GM12872 (cell line): ENCODE measurements at regions not wholly inside any gene's neighbourhood (a gene's known extent, or its start where the extent isn't known, plus 50 kb on each side); places are given as distances from the start of the nearest gene placed in this dataset.

Source experiments
- TF ChIP-seq, protein P1 (sequence below): IDR thresholded peaks from 3 replicates; pipeline ENCODE4 v1.5.1; 2011; ENCODE audit warnings: low read depth, mild to moderate bottlenecking, low read length, moderate library complexity; ENCODE audit not compliant: insufficient read depth

DNA sequence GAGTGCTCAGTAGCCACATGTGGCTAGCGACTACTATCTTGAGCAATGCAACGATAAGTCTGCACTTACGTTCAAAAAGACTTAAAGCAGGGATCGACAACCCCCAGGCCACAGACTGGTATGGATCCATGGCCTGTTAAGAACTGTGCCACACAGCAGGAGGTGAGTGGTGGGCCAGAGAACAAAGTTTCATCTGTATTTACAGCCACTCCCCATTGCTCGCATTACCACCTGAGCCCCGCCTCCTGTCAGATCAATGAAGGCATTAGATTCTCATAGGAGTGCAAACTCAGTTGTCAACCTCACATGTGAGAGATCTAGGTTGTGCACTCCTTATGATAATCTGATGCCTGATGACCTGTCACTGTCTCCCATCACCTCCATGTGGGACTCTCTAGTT is 103.6 kb upstream of the ZRANB2 start:
- TF ChIP-seq, protein P1, sequence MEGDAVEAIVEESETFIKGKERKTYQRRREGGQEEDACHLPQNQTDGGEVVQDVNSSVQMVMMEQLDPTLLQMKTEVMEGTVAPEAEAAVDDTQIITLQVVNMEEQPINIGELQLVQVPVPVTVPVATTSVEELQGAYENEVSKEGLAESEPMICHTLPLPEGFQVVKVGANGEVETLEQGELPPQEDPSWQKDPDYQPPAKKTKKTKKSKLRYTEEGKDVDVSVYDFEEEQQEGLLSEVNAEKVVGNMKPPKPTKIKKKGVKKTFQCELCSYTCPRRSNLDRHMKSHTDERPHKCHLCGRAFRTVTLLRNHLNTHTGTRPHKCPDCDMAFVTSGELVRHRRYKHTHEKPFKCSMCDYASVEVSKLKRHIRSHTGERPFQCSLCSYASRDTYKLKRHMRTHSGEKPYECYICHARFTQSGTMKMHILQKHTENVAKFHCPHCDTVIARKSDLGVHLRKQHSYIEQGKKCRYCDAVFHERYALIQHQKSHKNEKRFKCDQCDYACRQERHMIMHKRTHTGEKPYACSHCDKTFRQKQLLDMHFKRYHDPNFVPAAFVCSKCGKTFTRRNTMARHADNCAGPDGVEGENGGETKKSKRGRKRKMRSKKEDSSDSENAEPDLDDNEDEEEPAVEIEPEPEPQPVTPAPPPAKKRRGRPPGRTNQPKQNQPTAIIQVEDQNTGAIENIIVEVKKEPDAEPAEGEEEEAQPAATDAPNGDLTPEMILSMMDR = no peak

DNA sequence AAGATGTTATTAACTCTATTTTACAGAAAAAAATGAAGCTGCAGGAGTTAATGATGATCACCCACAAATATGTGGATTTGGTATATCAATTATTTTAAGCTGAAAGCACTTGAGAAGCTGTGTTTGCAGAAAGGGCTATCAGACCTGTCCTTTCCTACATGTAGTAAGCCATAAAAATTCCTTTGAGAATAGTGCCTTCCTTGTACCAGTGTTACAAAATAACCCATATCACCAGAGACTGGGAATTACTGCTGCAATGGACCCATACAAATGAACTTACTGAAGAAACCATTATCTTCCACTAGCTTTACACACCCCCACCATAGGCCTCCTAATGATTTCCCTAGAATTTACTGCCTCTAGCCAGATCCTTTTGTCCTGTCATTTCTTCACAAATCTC is 99.2 kb upstream of the ZRANB2 start:
- TF ChIP-seq, protein P1 = no peak

DNA sequence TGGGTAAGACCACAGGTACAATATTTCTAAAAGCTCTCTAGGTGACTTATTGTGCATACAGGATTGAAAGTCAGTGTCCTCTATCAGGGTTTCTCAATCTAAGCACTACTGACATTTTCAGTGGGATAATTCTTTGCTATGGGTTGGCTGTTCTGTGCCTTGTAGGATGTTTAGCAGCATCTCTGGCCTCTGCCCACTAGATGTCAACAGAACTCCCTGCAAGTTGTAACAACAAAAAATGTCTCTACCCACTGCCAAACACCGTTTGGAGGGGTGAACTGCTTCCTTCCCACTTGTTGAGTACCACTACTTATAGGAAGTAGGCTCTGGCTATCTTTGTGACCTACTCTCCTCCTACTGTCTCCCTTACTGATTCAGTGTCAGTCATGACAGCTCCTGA is 90.1 kb upstream of the ZRANB2 start:
- TF ChIP-seq, protein P1 = no peak

DNA sequence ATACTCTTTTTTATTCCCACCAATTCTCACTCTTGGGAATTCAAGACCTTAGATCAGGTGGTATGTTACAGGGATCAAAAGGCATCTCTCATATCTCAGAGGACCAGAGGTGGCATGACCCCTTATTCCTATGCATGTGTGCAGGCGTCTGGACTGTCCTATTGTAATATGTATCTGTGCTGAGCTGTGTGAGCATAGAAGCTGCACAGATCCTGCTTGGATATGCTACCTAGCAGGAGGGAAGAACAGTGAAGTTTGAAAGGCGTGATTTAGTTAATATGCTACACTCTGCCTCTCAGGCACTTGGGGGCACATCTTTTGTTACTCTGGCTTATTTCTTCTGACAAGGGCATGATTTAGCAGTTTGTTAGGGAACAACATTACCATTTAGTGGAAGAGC is 86.7 kb upstream of the ZRANB2 start:
- TF ChIP-seq, protein P1 = no peak

DNA sequence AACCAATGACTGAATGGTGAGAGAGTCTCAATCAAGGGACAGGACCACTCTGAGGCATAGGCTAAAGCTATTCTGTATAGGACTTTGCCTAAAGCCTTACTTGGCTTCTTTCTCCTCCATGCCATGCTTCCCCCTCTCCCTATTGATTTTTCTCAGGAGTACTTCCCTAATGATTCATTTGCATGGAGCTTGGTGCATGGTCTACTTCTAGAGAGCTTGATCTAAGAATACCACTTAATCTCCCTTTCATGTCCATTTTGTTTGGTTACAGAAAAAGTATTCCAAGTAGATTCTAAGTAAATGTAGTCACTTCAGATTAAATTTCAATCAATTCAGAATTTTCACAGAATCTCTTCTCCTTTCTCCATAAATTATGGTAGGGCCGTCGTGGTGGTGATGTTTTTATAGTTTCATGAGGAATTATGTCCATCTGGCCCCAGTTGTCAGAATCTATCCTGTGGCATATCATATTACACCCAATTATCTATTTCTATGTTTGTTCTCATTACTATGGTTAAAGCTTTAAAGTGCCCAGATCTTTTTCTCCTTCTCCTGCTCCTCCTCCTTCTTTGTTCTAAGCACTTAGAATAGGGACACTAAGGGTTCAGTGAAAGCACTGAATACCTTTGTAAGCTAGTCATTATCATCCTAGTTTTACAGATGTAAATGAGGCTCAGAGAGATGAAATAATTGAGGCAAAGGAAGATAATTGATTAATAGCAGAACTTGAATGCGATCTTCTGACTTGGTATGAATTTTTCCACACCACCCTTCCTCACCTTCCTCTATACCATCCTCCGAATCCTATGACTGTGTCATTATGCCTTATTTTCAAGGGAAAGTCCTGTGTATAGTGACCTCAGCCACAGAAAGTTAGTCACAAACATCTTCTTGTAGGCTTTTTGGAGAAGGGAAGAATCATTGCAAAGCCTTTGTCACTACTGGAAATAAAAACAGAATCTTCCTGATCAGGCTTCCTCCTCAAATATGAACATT is 85.6 kb upstream of the ZRANB2 start:
- TF ChIP-seq, protein P1 = no peak

DNA sequence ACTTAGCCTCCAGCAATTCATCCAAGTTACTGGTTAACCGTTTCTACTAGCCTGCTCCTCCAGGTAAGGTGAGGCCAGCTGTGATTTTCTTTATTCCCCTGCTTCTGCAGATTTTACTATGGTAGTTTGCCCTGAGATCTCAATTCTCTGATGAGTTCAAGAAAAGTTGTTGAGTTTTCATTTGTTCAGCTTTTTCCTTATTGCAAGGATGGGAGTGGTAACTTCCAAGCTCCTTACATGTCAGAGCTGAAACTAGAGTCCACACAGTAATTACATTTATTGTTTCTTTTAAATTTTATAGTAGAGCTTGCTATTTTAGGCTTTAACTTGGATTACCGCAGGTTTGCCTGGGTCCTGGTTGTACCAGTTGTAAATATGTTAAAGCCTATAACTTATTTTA is 76.9 kb upstream of the ZRANB2 start:
- TF ChIP-seq, protein P1 = no peak

DNA sequence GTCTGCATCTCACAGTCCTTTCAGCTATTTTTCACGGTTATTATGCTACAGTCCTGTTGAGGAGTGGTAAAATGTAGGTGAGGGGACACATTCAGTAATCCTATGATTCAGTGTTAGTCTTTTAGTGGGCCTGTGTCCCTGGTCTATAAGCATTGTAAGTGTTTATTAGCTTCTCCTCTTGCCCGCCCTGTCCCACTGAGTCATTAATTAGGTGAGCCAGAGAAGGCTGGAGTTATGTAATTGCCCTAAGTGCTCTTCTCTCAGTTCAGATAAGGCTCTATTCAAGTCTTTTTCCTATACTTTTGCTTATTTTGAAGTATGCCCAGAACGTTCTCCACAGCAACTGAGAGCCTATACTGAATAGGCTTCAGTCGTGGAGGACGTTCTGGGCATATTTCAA is 76.3 kb upstream of the ZRANB2 start:
- TF ChIP-seq, protein P1 = no peak
